Small intestine (tissue), 7 donors: ENCODE measurements at regions not wholly inside any gene's neighbourhood (a gene's known extent, or its start where the extent isn't known, plus 50 kb on each side); places are given as distances from the start of the nearest gene placed in this dataset.
A peak's percentile ranks its signal among the peaks of the same experiment; 100 is the strongest.

Source experiments
- DNase-seq, 2 donors: peaks; one replicate each; pipeline versions ENCODE4 v3.0.0 to v3.0.0-alpha.2; 2013
- FAIRE-seq: peaks from 2 replicates; lab custom pipeline; 2012; peaks lifted over from hg19 to GRCh38; lab: Jason Lieb, UNC
- H3K27ac ChIP-seq, 3 donors: one replicate each; pipeline ENCODE4 v1.5.1; 2013; ENCODE audit warnings: low read length in 2 of 3, mild to moderate bottlenecking in 2 of 3, control low read depth in 1 of 3, inconsistent platforms in 1 of 3, low read depth in 1 of 3, moderate library complexity in 1 of 3
- H3K27me3 ChIP-seq, 3 donors: one replicate each; pipeline ENCODE4 v1.6.1; 2013; ENCODE audit warnings: low read length in 3 of 3, inconsistent platforms in 1 of 3; ENCODE audit not compliant: control insufficient read depth in 3 of 3, insufficient read depth in 3 of 3
- H3K36me3 ChIP-seq, 3 donors: one replicate each; pipeline ENCODE4 v1.6.1; 2013; ENCODE audit warnings: low read length in 3 of 3, inconsistent platforms in 1 of 3, low read depth in 1 of 3, mild to moderate bottlenecking in 1 of 3, moderate library complexity in 1 of 3; ENCODE audit not compliant: control insufficient read depth in 3 of 3, insufficient read depth in 2 of 3
- H3K4me1 ChIP-seq, 3 donors: one replicate each; pipeline ENCODE4 v1.6.1; 2013; ENCODE audit warnings: low read length in 2 of 3, inconsistent platforms in 1 of 3, low read depth in 1 of 3, mild to moderate bottlenecking in 1 of 3, moderate library complexity in 1 of 3; ENCODE audit not compliant: control insufficient read depth in 3 of 3, insufficient read depth in 2 of 3
- H3K4me3 ChIP-seq, 3 donors: one replicate each; pipeline ENCODE4 v1.5.1; 2013; ENCODE audit warnings: low read length in 3 of 3, control low read depth in 1 of 3, inconsistent platforms in 1 of 3, low read depth in 1 of 3, mild to moderate bottlenecking in 1 of 3, moderate library complexity in 1 of 3
- H3K9me3 ChIP-seq, 2 donors: one replicate each; pipeline ENCODE4 v1.6.1; 2013; ENCODE audit warnings: low read depth in 1 of 2, low read length in 1 of 2; ENCODE audit not compliant: control insufficient read depth in 2 of 2, insufficient read depth in 1 of 2
- WGBS, 3 donors: extraction: QIAGEN DNeasy Blood & Tissue Kit; methylation state at CpG; one replicate each; pipeline ENCODE4 v1.1.7; 2013; 5-methylcytosine and 5-hydroxymethylcytosine counted together
- donor health status: healthy with polysubstance abuse.
- donor health status: control.
- donor health status: control.
- donor health status: Bipolar disorder and iron deficiency.
- donor health status: healthy.

- FAIRE-seq, result no peak
- 82 to 90% (median 83%) methylated on average over 3 of the region's 3 CpGs for WGBS, 3 donors
These were observed 388.2 kb upstream of the LUZP2 start for GRCh38 chr11:24108609-24109008.

GRCh38 chr11:24122291-24122690 is 374.6 kb upstream of the LUZP2 start:
- FAIRE-seq, result no peak

More at GRCh38 chr11:24108609-24109008, 388.2 kb upstream of the LUZP2 start:
- Histone ChIP-seq H3K9me3 (peaks cover 0 to 16% of the 10 kb centered on the region in 2 donors), H3K27me3 (no peaks in the 10 kb centered on the region), H3K36me3 (no peaks in the 10 kb centered on the region), H3K27ac (no peak overlapping the region), H3K4me3 (no peak overlapping the region), H3K4me1 (no peaks in the 10 kb centered on the region)
- DNase-seq, result no peak

GRCh38 chr11:24124876-24125275 is 372.0 kb upstream of the LUZP2 start:
- Histone ChIP-seq H3K9me3 (no peaks in the 10 kb centered on the region), H3K4me1 (no peaks in the 10 kb centered on the region), H3K36me3 (no peaks in the 10 kb centered on the region), H3K27me3 (no peaks in the 10 kb centered on the region), H3K27ac (no peak overlapping the region), H3K4me3 (no peak overlapping the region)
- WGBS, 3 donors, result 66 to 69% (median 66%) methylated on average over 4 of the region's 4 CpGs
- FAIRE-seq, result no peak
- DNase-seq, result no peak

More at GRCh38 chr11:24122291-24122690, 374.6 kb upstream of the LUZP2 start:
- no peaks in the 10 kb centered on the region for H3K27me3 ChIP-seq
- H3K4me1 ChIP-seq, result no peaks in the 10 kb centered on the region
- H3K36me3 ChIP-seq, result no peaks in the 10 kb centered on the region
- DNase-seq, result no peak
- no peak overlapping the region for H3K4me3 ChIP-seq
- no peaks in the 10 kb centered on the region for H3K9me3 ChIP-seq
- no peak overlapping the region for H3K27ac ChIP-seq
- 55 to 73% (median 57%) methylated on average over 3 of the region's 3 CpGs for WGBS, 3 donors

GRCh38 chr11:24131698-24132097 is 365.2 kb upstream of the LUZP2 start:
- FAIRE-seq, result no peak
- 93 to 97% (median 93%) methylated on average over 8 of the region's 8 CpGs for WGBS, 3 donors
- H3K4me3 ChIP-seq, result no peak overlapping the region
- H3K36me3 ChIP-seq, result no peaks in the 10 kb centered on the region
- H3K9me3 ChIP-seq, result no peaks in the 10 kb centered on the region
- H3K27me3 ChIP-seq, result no peaks in the 10 kb centered on the region
- no peak for DNase-seq
- no peaks in the 10 kb centered on the region for H3K4me1 ChIP-seq
- no peak overlapping the region for H3K27ac ChIP-seq

GRCh38 chr11:24132471-24132870 is 364.4 kb upstream of the LUZP2 start:
- 54 to 82% (median 58%) methylated on average over 1 of the region's 1 CpG for WGBS, 3 donors
- no peak overlapping the region for H3K27ac ChIP-seq

GRCh38 chr11:24134879-24135589 is 361.8 kb upstream of the LUZP2 start:
- H3K27ac ChIP-seq, result no peak overlapping the region
- H3K36me3 ChIP-seq, result no peaks in the 10 kb centered on the region
- no peak overlapping the region for H3K4me3 ChIP-seq
- no peaks in the 10 kb centered on the region for H3K27me3 ChIP-seq
- peak in 1 of 2 donors; percentile 28 for DNase-seq
- no peak for FAIRE-seq
- H3K4me1 ChIP-seq, result no peaks in the 10 kb centered on the region
- no peaks in the 10 kb centered on the region for H3K9me3 ChIP-seq

More at GRCh38 chr11:24132471-24132870, 364.4 kb upstream of the LUZP2 start:
- no peaks in the 10 kb centered on the region for H3K36me3 ChIP-seq
- no peak for DNase-seq
- no peaks in the 10 kb centered on the region for H3K27me3 ChIP-seq
- H3K9me3 ChIP-seq, result no peaks in the 10 kb centered on the region
- no peak for FAIRE-seq
- no peak overlapping the region for H3K4me3 ChIP-seq
- H3K4me1 ChIP-seq, result no peaks in the 10 kb centered on the region

GRCh38 chr11:24142062-24142461 is 354.8 kb upstream of the LUZP2 start:
- DNase-seq (no peak), FAIRE-seq (no peak)
- no peak overlapping the region for H3K4me3 ChIP-seq
- H3K9me3 ChIP-seq, result no peaks in the 10 kb centered on the region
- no peak overlapping the region for H3K27ac ChIP-seq
- no peaks in the 10 kb centered on the region for H3K4me1 ChIP-seq
- H3K36me3 ChIP-seq, result no peaks in the 10 kb centered on the region
- WGBS, 3 donors, result 75 to 83% (median 79%) methylated on average over 4 of the region's 4 CpGs
- no peaks in the 10 kb centered on the region for H3K27me3 ChIP-seq

- DNase-seq (no peak), FAIRE-seq (no peak)
- Histone ChIP-seq H3K36me3 (no peaks in the 10 kb centered on the region), H3K9me3 (no peaks in the 10 kb centered on the region), H3K27me3 (no peaks in the 10 kb centered on the region), H3K4me3 (no peak overlapping the region), H3K4me1 (no peaks in the 10 kb centered on the region), H3K27ac (no peak overlapping the region)
- 62 to 69% (median 65%) methylated on average over 5 of the region's 5 CpGs for WGBS, 3 donors
These were observed 351.4 kb upstream of the LUZP2 start for GRCh38 chr11:24145411-24145810.

GRCh38 chr11:24153337-24153736 is 343.5 kb upstream of the LUZP2 start:
- Histone ChIP-seq H3K9me3 (no peaks in the 10 kb centered on the region), H3K4me1 (no peaks in the 10 kb centered on the region), H3K27ac (no peak overlapping the region), H3K36me3 (no peaks in the 10 kb centered on the region), H3K4me3 (no peak overlapping the region), H3K27me3 (no peaks in the 10 kb centered on the region)
- FAIRE-seq (no peak), DNase-seq (no peak)
- whole genome bisulfite sequencing, 3 donors, result 56 to 81% (median 75%) methylated on average over 1 of the region's 1 CpG
